NCI-H1048 (cell line): ENCODE measurements at regions not wholly inside any gene's neighbourhood (a gene's known extent, or its start where the extent isn't known, plus 50 kb on each side); places are given as distances from the start of the nearest gene placed in this dataset.

Experiments used
- DNase-seq: peaks from one replicate; lab custom pipeline; 2025; lab: John Stamatoyannopoulos, UW

DNA sequence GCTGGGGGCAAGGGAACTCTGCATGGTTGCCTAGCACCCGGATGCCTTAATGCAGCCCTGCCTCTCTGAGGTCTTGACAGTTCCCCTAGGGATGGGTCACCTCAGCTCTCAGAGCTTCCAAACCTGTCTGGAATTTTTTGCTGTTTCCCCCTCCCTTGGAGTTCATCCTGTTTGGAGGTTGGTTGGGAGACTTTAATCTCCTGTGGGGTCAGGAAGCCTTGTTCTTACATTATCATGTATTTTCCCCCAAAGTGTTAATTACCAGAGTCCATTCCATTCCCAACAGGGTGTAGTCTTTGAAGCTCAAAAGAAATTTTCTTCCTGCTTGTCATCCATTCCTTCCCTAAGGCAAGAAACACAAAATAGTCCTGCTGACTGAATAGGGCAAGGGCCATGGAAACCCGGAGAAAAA, 150.3 kb upstream of the SPRY4 start:
- no peak for DNase-seq

DNA sequence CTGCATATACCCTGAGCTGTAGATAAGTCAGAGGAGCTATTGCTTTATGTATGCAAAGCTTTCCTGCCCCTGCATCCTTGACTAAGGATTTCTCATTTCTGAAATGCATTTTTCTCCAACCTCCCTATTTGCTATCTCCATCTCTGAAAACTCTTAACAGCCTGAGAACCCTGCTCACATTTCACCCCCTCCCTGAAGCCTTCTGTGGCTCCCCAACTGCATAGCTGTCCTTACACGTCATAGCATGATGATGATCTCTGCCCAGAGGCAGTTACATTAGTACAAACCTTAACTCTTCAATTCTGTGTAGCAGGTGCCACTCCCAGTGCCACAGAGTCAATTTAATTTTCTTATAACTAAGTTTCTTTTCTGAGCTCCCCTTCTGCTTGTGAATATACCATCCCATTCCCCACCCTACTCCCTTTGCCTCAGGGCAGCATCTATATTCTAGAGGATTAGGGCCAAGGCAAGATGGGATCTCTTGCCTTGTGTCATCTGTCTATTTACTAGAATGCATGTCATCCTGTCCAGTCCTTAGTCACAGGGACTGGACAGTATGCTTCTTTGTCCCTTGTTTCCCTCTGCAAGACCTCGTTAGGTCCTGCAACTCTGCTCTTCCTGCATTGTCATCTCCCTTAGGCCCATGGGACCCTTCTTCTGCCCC, 149.7 kb upstream of the SPRY4 start:
- DNase-seq, result no peak

- DNase-seq, result no peak
These were observed 148.2 kb upstream of the SPRY4 start for GRCh38 chr5:142473038-142473437.

DNA sequence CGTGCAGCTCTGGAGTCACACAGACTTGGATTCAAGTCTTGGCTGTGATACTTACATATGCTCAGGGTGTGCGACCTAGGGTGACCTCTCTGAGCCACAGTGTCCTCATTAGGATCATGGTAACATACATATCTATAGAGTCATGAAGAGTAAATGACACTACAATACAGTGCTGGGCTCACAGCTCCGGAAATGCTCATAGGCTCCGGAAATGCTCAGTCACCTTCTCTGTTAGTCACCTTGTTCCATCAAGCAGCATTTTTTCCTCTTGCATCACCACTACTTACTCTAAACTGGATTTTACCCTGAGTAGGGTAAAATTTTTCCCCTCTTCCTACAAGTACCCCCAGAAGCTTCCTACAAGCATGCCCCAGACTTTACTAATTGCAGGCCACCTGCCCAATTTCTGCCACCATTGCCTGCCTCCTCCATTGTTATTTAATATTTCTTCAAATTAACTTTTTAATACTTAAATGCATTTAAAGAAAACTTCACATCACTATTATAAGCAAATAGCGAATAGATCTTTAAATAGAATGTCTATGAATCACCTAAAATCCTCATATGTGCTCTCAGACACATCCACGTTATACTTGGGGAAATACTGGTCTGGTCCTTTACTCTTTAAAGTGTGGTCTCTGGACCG, 147.6 kb upstream of the SPRY4 start:
- DNase-seq, result no peak

- DNase-seq, result no peak
These were observed 141.6 kb upstream of the SPRY4 start for GRCh38 chr5:142466195-142466971.

DNA sequence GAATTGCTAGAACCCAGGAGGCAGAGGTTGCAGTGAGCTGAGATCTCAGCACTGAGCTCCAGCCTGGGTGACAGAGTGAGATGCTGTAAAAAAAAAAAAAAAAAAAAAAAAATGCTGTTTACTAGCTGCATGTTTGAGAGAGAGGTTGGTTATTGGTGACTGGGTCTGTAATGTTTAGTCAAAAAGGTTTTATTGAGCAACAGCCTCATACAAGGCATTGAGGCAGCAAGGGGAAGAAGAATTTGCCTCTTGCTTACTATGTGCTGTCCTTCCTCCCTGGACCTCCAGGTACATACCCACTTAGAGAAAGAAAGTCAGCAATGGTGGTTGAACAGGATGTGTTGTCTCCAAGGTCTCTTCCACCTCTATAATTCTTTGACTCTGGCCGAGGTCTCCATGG, 140.7 kb upstream of the SPRY4 start:
- no peak for DNase-seq

GRCh38 chr5:142463904-142464303, 139.1 kb upstream of the SPRY4 start:
- DNase-seq, result no peak

DNA sequence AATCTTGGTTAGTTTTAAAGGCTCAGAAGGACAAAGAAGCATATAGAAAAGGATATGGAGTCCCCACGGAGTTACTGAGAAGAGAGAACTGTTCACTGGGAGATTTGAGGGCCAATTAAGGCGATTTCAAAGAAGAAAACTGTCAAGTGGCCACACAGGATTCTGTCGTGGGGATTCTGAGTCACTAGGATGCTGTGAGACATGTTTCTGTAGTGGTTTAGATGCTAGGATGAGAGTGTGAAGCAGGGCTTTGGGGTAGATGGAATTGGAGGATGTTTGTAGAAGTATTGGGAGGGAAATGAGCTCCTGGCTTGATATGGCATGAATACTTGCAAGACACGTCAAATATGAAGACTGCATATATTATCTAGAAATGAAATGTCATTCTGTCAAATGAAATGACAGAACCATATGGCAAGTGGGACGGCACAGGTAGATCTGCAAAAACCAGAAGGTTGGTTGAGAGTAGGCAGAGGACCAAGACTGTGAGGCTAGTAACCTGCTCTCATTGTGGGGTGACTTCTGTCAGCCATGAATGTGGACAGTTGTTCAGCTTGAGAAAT, 136.3 kb upstream of the SPRY4 start:
- DNase-seq, result no peak

DNA sequence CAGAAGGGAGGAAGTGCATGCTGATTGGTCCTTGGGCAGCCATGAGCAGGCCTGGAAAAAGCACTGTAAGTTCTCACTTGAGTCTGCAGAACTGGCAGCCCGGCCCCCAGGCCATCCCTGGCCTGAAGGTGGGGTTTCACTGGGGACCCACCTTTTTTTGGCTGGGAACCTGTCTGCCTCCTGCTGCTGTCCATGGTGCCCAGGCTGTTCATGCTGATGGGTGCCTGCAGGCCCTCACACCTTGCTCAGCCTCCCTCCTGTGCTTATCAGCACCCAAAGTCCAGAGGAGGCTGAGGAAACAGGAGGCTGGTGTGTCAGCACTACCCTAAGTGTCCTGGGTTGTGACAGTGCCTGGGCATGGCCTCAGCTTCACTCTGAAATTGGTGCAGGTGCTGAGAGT, 134.4 kb upstream of the SPRY4 start:
- no peak for DNase-seq

GRCh38 chr5:142455856-142456255, 131.0 kb upstream of the SPRY4 start:
- DNase-seq, result no peak

DNA sequence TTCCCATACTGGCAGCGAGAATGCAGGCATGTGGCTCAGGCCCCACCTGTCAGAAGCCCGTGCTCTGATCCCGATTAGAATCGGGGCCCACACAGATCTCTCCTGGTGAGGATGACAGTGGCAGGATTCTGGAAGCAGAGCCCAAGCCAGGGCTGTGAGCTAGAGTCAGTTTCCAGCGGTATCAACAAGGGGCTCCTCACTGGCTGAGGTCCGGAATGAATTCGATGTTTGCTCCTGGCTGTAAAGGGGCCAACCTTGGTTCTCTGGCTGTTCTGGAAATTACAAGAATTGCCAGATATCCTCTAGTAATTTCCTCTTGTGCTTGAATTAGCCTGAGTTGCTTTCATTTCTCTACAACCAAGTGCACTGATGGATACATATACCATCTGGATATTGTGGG, 129.1 kb upstream of the SPRY4 start:
- no peak for DNase-seq

- no peak for DNase-seq
These were observed 125.6 kb upstream of the SPRY4 start for GRCh38 chr5:142450419-142450818.

GRCh38 chr5:142447887-142448286, 123.1 kb upstream of the SPRY4 start:
- DNase-seq, result no peak

GRCh38 chr5:142446960-142447279, 122.1 kb upstream of the SPRY4 start:
- DNase-seq, result no peak

DNA sequence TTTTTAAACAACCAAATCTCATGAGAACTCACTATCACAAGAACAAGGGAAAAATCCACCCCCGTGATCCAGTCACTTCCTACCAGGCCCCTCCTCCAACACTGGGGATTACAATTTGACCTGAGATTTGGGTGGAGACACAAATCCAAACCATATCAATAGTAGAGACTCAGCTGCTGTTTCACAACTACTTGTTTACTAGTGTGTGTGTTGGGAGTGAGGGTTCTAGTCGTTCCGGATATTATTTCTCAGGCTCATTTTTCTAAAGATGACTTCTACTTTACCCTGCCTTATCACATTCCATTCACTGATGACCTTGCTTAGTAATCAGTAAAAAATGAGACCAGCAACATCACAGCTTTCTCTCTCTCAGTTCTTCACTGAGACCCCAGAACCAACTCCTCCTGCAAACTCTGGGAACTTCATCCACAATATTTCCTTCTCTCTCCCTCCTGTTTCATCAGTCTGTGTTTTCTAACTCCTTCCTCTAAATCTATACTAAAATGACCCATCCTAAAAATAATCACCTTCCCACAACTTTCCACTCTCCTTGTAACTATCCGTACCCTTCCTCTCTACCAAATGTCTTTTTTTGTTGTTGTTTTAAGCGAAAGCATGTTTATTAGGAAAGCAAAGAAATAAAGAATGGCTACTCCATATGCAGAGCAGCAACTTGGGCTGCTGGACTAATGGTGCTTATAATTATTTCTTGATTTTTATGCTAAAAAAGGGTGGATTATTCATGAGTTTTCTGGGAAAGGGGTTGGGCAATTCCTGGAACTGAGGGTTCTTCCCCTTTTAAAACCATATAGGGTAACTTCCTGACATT, 121.5 kb upstream of the SPRY4 start:
- no peak for DNase-seq

DNA sequence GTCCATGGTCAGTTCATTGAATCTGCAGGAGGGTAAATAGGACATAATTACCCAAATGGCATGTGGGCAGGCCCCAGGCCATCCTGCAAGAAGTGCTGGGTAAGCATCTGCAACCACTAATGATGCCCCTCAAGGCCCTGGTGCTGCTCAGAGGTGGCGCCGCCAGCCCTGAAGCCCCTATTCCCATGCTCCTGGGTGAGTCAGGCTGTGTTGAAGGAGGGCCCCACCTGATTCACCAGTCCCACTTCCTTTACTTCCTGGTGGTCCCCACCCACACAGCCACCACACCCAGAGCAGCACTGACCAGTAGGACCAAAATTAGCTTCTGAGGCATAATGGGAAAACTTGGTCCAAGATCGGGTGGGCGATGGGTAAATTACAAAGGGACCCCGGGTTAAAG, 120.4 kb upstream of the SPRY4 start:
- no peak for DNase-seq

DNA sequence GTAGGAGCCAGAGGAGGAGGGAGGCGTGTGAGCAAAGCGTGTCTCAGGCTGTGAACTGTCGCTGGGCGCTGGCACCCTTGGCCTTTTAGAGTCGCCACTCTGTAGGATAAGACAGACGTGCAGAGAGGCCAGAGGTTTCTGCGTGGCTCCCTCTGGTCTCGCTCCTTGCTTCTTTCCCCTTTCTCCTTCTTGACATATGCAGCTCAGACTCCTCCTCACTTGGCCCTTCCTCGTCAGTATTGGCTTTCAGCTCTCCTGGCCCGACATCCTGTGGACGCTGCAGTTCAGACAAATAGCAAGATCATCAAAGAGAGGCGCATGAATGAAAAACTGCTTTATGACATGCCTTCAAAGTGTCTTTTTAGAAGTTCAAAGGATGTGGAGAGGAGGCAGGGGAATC, 116.8 kb upstream of the SPRY4 start:
- no peak for DNase-seq

DNA sequence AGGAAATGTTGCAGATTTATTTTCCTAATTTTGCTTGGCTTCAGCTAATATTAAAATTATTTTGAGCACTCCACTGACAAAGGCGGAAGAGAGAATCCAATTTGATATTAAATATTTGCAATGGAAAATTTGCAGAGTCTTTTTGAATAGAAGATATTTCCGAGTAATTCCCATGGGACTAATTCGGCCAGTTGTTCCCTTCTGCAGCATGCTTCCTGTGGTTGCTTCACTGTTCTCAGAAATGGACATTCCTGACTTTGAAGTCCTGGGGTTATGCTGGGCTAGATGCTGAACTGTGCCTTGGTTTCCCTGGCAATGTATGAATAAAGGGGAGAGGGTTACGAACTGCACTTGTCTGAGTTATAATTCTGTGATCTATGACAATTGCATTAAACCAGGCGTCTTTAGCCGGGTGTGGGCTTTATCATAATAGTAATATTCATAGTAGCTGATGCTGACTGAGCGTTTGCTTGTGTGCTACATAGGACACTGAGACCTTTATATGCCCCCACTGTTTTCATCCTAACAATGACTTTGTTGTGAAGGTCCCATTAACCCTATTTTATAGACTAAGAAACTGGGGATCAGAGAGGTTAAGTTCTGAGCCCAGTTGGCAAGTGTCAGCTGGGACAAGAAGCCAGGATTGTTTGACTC, 114.5 kb upstream of the SPRY4 start:
- no peak for DNase-seq

DNA sequence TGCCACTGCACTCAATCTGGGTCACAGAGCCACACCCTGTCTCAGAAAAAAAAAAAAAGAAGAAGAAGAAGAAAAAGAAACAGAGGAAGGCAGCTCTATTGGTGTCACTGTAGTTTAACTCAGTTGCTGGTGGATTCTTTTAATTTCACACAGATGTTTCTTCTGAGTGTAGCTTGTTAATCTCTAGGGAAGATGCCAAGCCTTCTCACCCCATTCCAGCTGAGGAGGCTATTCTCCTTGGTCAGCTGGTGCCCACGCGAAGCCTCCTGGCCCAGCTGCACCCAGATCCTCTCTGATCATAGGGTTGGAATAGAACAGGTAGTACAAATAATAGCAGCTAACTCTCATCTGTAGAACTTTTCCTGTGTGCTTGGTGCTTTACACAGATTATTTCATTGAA, 113.8 kb upstream of the SPRY4 start:
- DNase-seq, result no peak

- DNase-seq, result no peak
These were observed 112.7 kb upstream of the SPRY4 start for GRCh38 chr5:142437563-142437962.

- no peak for DNase-seq
These were observed 110.7 kb upstream of the SPRY4 start for GRCh38 chr5:142435410-142436115.
